H1 (cell line): ENCODE measurements at regions not wholly inside any gene's neighbourhood (a gene's known extent, or its start where the extent isn't known, plus 50 kb on each side); places are given as distances from the start of the nearest gene placed in this dataset.

Experiments
- CTCF ChIA-PET: fragments of 300-600 bp; sonication (Branson Sonifier 250); formaldehyde crosslinking; loops from one replicate; lab custom pipeline; 2021; ENCODE audit not compliant: partially characterized antibody; lab: Charles Lee
- POLR2A ChIA-PET: fragments of 300-600 bp; sonication (Branson Sonifier 250); formaldehyde crosslinking; loops from one replicate; lab custom pipeline; 2021; ENCODE audit warnings: inconsistent platforms; ENCODE audit not compliant: partially characterized antibody; lab: Charles Lee
- DNase-seq, 2 experiments: peaks; one replicate each; pipeline versions ENCODE4 v3.0.0 to v3.0.0-alpha.2; 2010 to 2022; ENCODE audit warnings: low spot score in 2 of 2, low read depth in 1 of 2, mixed read lengths in 1 of 2
- FAIRE-seq: peaks from 2 replicates; lab custom pipeline; 2011; peaks lifted over from hg19 to GRCh38; lab: Jason Lieb, UNC
- H2AFZ ChIP-seq: 2 replicates; pipeline ENCODE4 v1.8.1; 2012; ENCODE audit warnings: low read length, inconsistent platforms
- H2AK5ac ChIP-seq: 2 replicates; pipeline ENCODE4 v1.6.1; 2013; ENCODE audit warnings: low read depth, low read length
- H2BK120ac ChIP-seq: replicated peaks from 2 replicates; pipeline ENCODE3; 2013; ENCODE audit warnings: low read depth, low read length, inconsistent platforms
- H2BK12ac ChIP-seq: 2 replicates; pipeline ENCODE4 v1.6.1; 2013; ENCODE audit warnings: low read depth, low read length
- H2BK15ac ChIP-seq: 2 replicates; pipeline ENCODE4 v1.6.1; 2013; ENCODE audit warnings: low read length
- H2BK20ac ChIP-seq: 2 replicates; pipeline ENCODE4 v1.6.1; 2013; ENCODE audit warnings: low read length
- H2BK5ac ChIP-seq: 2 replicates; pipeline ENCODE4 v1.6.1; 2013; ENCODE audit warnings: low read depth, low read length
- H3K14ac ChIP-seq: 2 replicates; pipeline ENCODE4 v1.6.1; 2013; ENCODE audit warnings: inconsistent platforms; ENCODE audit not compliant: insufficient read length
- H3K18ac ChIP-seq: 2 replicates; pipeline ENCODE4 v1.6.1; 2013; ENCODE audit warnings: low read length; ENCODE audit errors: extremely low read depth
- H3K23ac ChIP-seq: 2 replicates; pipeline ENCODE4 v1.6.1; 2013; ENCODE audit warnings: inconsistent platforms; ENCODE audit not compliant: insufficient read length
- H3K23me2 ChIP-seq: 2 replicates; pipeline ENCODE4 v1.6.1; 2013; ENCODE audit warnings: low read depth, low read length
- H3K27ac ChIP-seq: 2 replicates; pipeline ENCODE4 v1.6.1; 2011; ENCODE audit warnings: low read depth, low read length, inconsistent platforms
- H3K27me3 ChIP-seq, 4 experiments: replicated peaks in 1 of 4; 1 replicate in 1 of 4; 2 replicates in 3 of 4; pipeline versions ENCODE4 v1.6.1 to v1.8.1; 2011 to 2013; ENCODE audit warnings: low read length in 3 of 4, mild to moderate bottlenecking in 3 of 4, inconsistent platforms in 2 of 4, mixed read lengths in 2 of 4, moderate library complexity in 1 of 4; ENCODE audit not compliant: control insufficient read depth in 3 of 4, insufficient read depth in 3 of 4; ENCODE audit errors: extremely low read depth in 1 of 4
- H3K36me3 ChIP-seq, 4 experiments: 2 replicates each; pipeline versions ENCODE4 v1.6.1 to v1.8.1; 2011 to 2013; ENCODE audit warnings: mild to moderate bottlenecking in 4 of 4, low read length in 3 of 4, moderate library complexity in 2 of 4, control low read depth in 1 of 4, inconsistent platforms in 1 of 4; ENCODE audit not compliant: insufficient read depth in 4 of 4, control insufficient read depth in 2 of 4
- H3K4ac ChIP-seq: replicated peaks from 2 replicates; pipeline ENCODE3; 2013; ENCODE audit warnings: low read length, low read depth, mixed read lengths, inconsistent platforms; ENCODE audit not compliant: insufficient read length
- H3K4me1 ChIP-seq, 4 experiments: replicated peaks in 1 of 4; 1 replicate in 1 of 4; 2 replicates in 3 of 4; pipeline versions ENCODE4 v1.6.1 to v1.8.1; 2011 to 2013; ENCODE audit warnings: low read length in 3 of 4, inconsistent platforms in 2 of 4, mixed read lengths in 1 of 4; ENCODE audit not compliant: insufficient read depth in 4 of 4, control insufficient read depth in 3 of 4
- H3K4me2 ChIP-seq, 2 experiments: 2 replicates each; pipeline versions ENCODE4 v1.6.1 to v1.8.1; 2011 to 2013; ENCODE audit warnings: low read depth in 2 of 2, low read length in 2 of 2, control low read depth in 1 of 2, inconsistent platforms in 1 of 2, mild to moderate bottlenecking in 1 of 2; ENCODE audit not compliant: insufficient read depth in 1 of 2
- H3K4me3 ChIP-seq, 4 experiments: fragments of 200-600, 300-600 bp in 1 of 4; sonication (generic), shearing (Covaris generic), sonication (Bioruptor Twin) in 1 of 4; 2 replicates each; pipeline versions ENCODE4 v1.5.1 to v1.8.1; 2011 to 2016; ENCODE audit warnings: low read length in 4 of 4, low read depth in 3 of 4, control low read depth in 2 of 4, inconsistent platforms in 2 of 4, mild to moderate bottlenecking in 2 of 4, mixed read lengths in 1 of 4, moderate library complexity in 1 of 4; ENCODE audit not compliant: insufficient read depth in 2 of 4; ENCODE audit errors: extremely low read depth in 1 of 4
- H3K56ac ChIP-seq: replicated peaks from 2 replicates; pipeline ENCODE3; 2013; ENCODE audit warnings: low read depth, mild to moderate bottlenecking, mixed read lengths, low read length, inconsistent platforms; ENCODE audit not compliant: insufficient read length
- H3K79me1 ChIP-seq: 2 replicates; pipeline ENCODE4 v1.6.1; 2013; ENCODE audit warnings: low read depth, low read length, control low read depth
- H3K79me2 ChIP-seq, 2 experiments: 2 replicates each; pipeline versions ENCODE4 v1.6.1 to v1.8.1; 2012 to 2013; ENCODE audit warnings: low read length in 2 of 2, mild to moderate bottlenecking in 2 of 2, inconsistent platforms in 1 of 2; ENCODE audit not compliant: insufficient read depth in 2 of 2, control insufficient read depth in 1 of 2
- H3K9ac ChIP-seq, 4 experiments: replicated peaks in 1 of 4; 1 replicate in 1 of 4; 2 replicates in 3 of 4; pipeline versions ENCODE4 v1.6.1 to v1.8.1; 2011 to 2013; ENCODE audit warnings: low read depth in 3 of 4, low read length in 3 of 4, control low read depth in 2 of 4, mild to moderate bottlenecking in 2 of 4, moderate library complexity in 2 of 4, inconsistent platforms in 1 of 4; ENCODE audit errors: extremely low read depth in 1 of 4
- H3K9me3 ChIP-seq, 2 experiments: 2 replicates each; pipeline versions ENCODE4 v1.6.1 to v1.8.1; 2012 to 2013; ENCODE audit warnings: mild to moderate bottlenecking in 2 of 2, moderate library complexity in 2 of 2, control low read depth in 1 of 2, inconsistent platforms in 1 of 2, low read depth in 1 of 2, low read length in 1 of 2, mixed read lengths in 1 of 2; ENCODE audit not compliant: insufficient read depth in 2 of 2
- H4K20me1 ChIP-seq, 2 experiments: replicated peaks in 1 of 2; 2 replicates each; pipeline versions ENCODE3 to v1.8.1; 2011 to 2013; ENCODE audit warnings: inconsistent platforms in 2 of 2, low read length in 2 of 2, mild to moderate bottlenecking in 1 of 2; ENCODE audit not compliant: insufficient read depth in 2 of 2, control insufficient read depth in 1 of 2
- H4K5ac ChIP-seq: 2 replicates; pipeline ENCODE4 v1.6.1; 2013; ENCODE audit warnings: low read length, low read depth, mixed read lengths, inconsistent platforms; ENCODE audit not compliant: insufficient read length
- H4K8ac ChIP-seq: 2 replicates; pipeline ENCODE4 v1.8.0; 2013; ENCODE audit warnings: mild to moderate bottlenecking, moderate library complexity, low read length, inconsistent platforms; ENCODE audit not compliant: insufficient read depth; ENCODE audit errors: extremely low read depth
- H4K91ac ChIP-seq: replicated peaks from 2 replicates; pipeline ENCODE3; 2013; ENCODE audit warnings: low read length, mixed read lengths, inconsistent platforms; ENCODE audit not compliant: insufficient read length
- ASH2L ChIP-seq: fragments of 200-600, 300-600 bp; sonication (generic); IDR thresholded peaks from one replicate; pipeline ENCODE4 v1.7.1; 2017; ENCODE audit warnings: low read length
- CEBPB ChIP-seq: IDR thresholded peaks from 2 replicates; pipeline ENCODE4 v1.6.1; 2012; ENCODE audit warnings: low read depth, low read length
- CTBP2 ChIP-seq: IDR thresholded peaks from 2 replicates; pipeline ENCODE4 v1.7.0; 2011; ENCODE audit warnings: borderline replicate concordance, mild to moderate bottlenecking, moderate library complexity, mixed read lengths, low read length; ENCODE audit not compliant: insufficient read depth, insufficient read length
- EZH2 ChIP-seq: fragments of 200-600 bp; sonication (generic); IDR thresholded peaks from 2 replicates; pipeline ENCODE4 v1.7.1; 2012; ENCODE audit warnings: low read depth, mild to moderate bottlenecking, moderate library complexity, low read length, inconsistent platforms; ENCODE audit not compliant: severe bottlenecking
- HDAC2 ChIP-seq, 2 experiments: fragments of 300-600 bp in 1 of 2; sonication (generic) in 1 of 2; IDR thresholded peaks; 2 replicates each; pipeline ENCODE4 v1.6.1; 2011 to 2012; ENCODE audit warnings: low read depth in 2 of 2, low read length in 2 of 2, mild to moderate bottlenecking in 2 of 2, moderate library complexity in 2 of 2, borderline replicate concordance in 1 of 2, inconsistent platforms in 1 of 2
- KDM4A ChIP-seq: IDR thresholded peaks from one replicate; pipeline ENCODE4 v1.7.1; 2012; ENCODE audit warnings: low read depth, mild to moderate bottlenecking, moderate library complexity, low read length, inconsistent platforms; ENCODE audit not compliant: severe bottlenecking
- NANOG ChIP-seq: IDR thresholded peaks from 2 replicates; pipeline ENCODE4 v1.6.1; 2011; ENCODE audit warnings: low read length, low read depth, mild to moderate bottlenecking, inconsistent platforms; ENCODE audit not compliant: insufficient read depth, poor library complexity, severe bottlenecking
- SIRT6 ChIP-seq: IDR thresholded peaks from one replicate; pipeline ENCODE4 v1.7.1; 2012; ENCODE audit warnings: low read length, inconsistent platforms
- ZNF274 ChIP-seq: IDR thresholded peaks from 2 replicates; pipeline ENCODE4 v1.7.0; 2012; ENCODE audit warnings: low read length, borderline replicate concordance; ENCODE audit errors: extremely low read depth
- WGBS, 2 experiments: shearing (Covaris generic) in 1 of 2; methylation state at CpG; one replicate each; pipeline versions ENCODE4 v1.1.6 to v1.1.7; 2013 to 2015; ENCODE audit warnings: low lambda C conversion rate in 2 of 2, mixed read lengths in 2 of 2, inconsistent platforms in 1 of 2, low coverage in 1 of 2, missing lambda C conversion rate in 1 of 2; ENCODE audit not compliant: insufficient replicate concordance in 2 of 2, insufficient coverage in 1 of 2, insufficient read length in 1 of 2; ENCODE audit errors: extremely low coverage in 1 of 2, missing lambda C conversion rate in 1 of 2; 5-methylcytosine and 5-hydroxymethylcytosine counted together

DNA sequence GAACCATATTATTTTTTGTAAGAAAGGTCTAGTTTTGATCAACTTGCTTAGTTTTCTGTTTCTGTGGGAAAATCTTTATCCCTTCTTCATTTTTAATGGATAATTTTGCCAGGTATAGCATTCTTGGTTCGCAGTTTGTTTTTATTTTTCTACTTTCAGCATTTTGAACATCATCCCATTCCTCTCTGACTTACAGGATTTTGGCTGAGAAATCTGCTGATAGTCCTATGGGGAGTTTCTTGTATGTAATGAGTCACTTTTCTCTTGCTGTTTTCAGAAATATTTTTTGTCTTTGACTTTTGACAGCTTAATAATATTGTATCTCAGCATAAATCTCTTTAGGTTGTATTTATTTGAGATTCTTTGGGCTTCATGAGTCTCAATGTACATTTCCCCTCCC, 389.1 kb downstream of the PBX1 start:
- Histone ChIP-seq H2BK12ac (no peak overlapping the region), H3K79me1 (no peaks in the 10 kb centered on the region), H3K27ac (no peak overlapping the region), H2BK15ac (no peak overlapping the region), H3K9ac (no peak overlapping the region), H4K91ac (no peak overlapping the region), H3K9me3 (no peaks in the 10 kb centered on the region; a peak in 2 of 4 replicates), H3K4me2 (no peak overlapping the region), H3K79me2 (no peaks in the 10 kb centered on the region), H4K20me1 (no peaks in the 10 kb centered on the region), H3K18ac (no peak overlapping the region), H2BK20ac (no peak overlapping the region), H3K23ac (no peak overlapping the region), H3K4me3 (no peak overlapping the region), H3K4ac (no peak overlapping the region), H2BK5ac (no peak overlapping the region), H2AFZ (no peak overlapping the region), H4K8ac (no peak overlapping the region), H3K23me2 (no peaks in the 10 kb centered on the region), H3K14ac (no peak overlapping the region), H3K27me3 (no peaks in the 10 kb centered on the region), H3K56ac (no peak overlapping the region), H2AK5ac (no peak overlapping the region), H3K36me3 (no peaks in the 10 kb centered on the region), H3K4me1 (no peaks in the 10 kb centered on the region; a peak in 1 of 7 replicates), H4K5ac (no peak overlapping the region), H2BK120ac (no peak overlapping the region)
- DNase-seq (no peak), FAIRE-seq (no peak)
- ChIA-PET POLR2A (no interaction called here), CTCF (interaction anchor here (0.9 to 1.0 kb wide), 2 partner anchors 10 to 13 kb away, joined by 3 to 4 read pairs; no protein-coding TSS in a partner anchor)
- TF ChIP-seq NANOG (no peak), EZH2 (no peak), KDM4A (no peak), HDAC2 (IDR thresholded peaks at IDR 0.05; ENCODE audit: borderline replicate concordance in 1 of 2, low read depth in 2 of 2, low read length in 2 of 2) (no peak), CTBP2 (no peak), ZNF274 (no peak), ASH2L (no peak), CEBPB (no peak), SIRT6 (no peak)
- WGBS, 2 experiments: 95% methylated on average over 1 of the region's 1 CpG; no CpG with 5 or more reads in 1 of the 2 experiments
